GM21423 (cell line): ENCODE measurements at regions not wholly inside any gene's neighbourhood (a gene's known extent, or its start where the extent isn't known, plus 50 kb on each side); places are given as distances from the start of the nearest gene placed in this dataset.
"Not testable (repeated sequence)": the region's sequence is repeated elsewhere in the genome, so short reads cannot be mapped to it uniquely, and the experiment has no call there.

Experiments
- ATAC-seq: cut with Tn5 transposase; IDR thresholded peaks from one replicate; pipeline ENCODE4 v1.9.1; 2021; ENCODE audit warnings: mild to moderate bottlenecking, moderate library complexity; ENCODE audit not compliant: unreplicated experiment

- no peak for ATAC-seq
These were observed 52.2 kb downstream of the CALML3 start for GRCh38 chr10:5576780-5577624.

GRCh38 chr10:5580038-5580428 is 55.3 kb downstream of the CALML3 start:
- not testable (repeated sequence) for ATAC-seq

GRCh38 chr10:5581670-5582566 is 57.2 kb downstream of the CALML3 start:
- ATAC-seq, result peak; percentile 68

GRCh38 chr10:5582736-5583135 is 58.0 kb downstream of the CALML3 start:
- no peak for ATAC-seq

GRCh38 chr10:5583525-5584175 is 58.9 kb downstream of the CALML3 start:
- peak; percentile 54 for ATAC-seq

GRCh38 chr10:5584895-5585516 is 60.2 kb downstream of the CALML3 start:
- no peak for ATAC-seq

- no peak for ATAC-seq
These were observed 60.9 kb downstream of the CALML3 start for GRCh38 chr10:5585517-5586206.

GRCh38 chr10:5587151-5588079 is 62.7 kb downstream of the CALML3 start:
- ATAC-seq, result no peak

- no peak for ATAC-seq
These were observed 63.3 kb downstream of the CALML3 start for GRCh38 chr10:5588080-5588453.

GRCh38 chr10:5588603-5589002 is 63.8 kb downstream of the CALML3 start:
- ATAC-seq, result no peak
